ENCODE measurements at regions not wholly inside any gene's neighbourhood (a gene's known extent, or its start where the extent isn't known, plus 50 kb on each side); places are given as distances from the start of the nearest gene placed in this dataset.

GRCh38 chr12:42953021-42953420 is 363.5 kb upstream of the PRICKLE1 start:
- no peak for TF ChIP-seq ZNF341 (tag by site-specific recombination; IDR thresholded peaks at IDR 0.05; ENCODE audit: low read depth)
- no peak for TF ChIP-seq ZNF610 (tag by site-specific recombination; IDR thresholded peaks at IDR 0.05; ENCODE audit: borderline replicate concordance)
- no peak for TF ChIP-seq PRDM10 (tag by site-specific recombination; IDR thresholded peaks at IDR 0.05)
- TF ChIP-seq REPIN1 (tag by site-specific recombination; IDR thresholded peaks at IDR 0.05; ENCODE audit: low read depth): no peak
- ChIA-PET CTCF (interaction anchor here (0.6 to 1.2 kb wide), 2 partner anchors 11 to 197 kb away, joined by 3 to 4 read pairs; no protein-coding TSS in a partner anchor), POLR2A (no interaction called here)
- H3K27ac ChIP-seq (ENCODE audit: extremely low read depth, low read depth, low read length): no peak overlapping the region
- no peaks in the 10 kb centered on the region for H3K9me3 ChIP-seq (ENCODE audit: control insufficient read depth, insufficient read depth, low read depth, low read length)
- H3K4me1 ChIP-seq (ENCODE audit: control insufficient read depth, insufficient read depth, low read length): no peaks in the 10 kb centered on the region
- no peaks in the 10 kb centered on the region for H3K36me3 ChIP-seq (ENCODE audit: control insufficient read depth in 2 of 2, insufficient read depth in 1 of 2, low read length in 2 of 2)
- no peak overlapping the region for H3K4me3 ChIP-seq (ENCODE audit: low read depth, low read length)

- Histone ChIP-seq H3K4me3 (ENCODE audit: low read depth, low read length) (no peak overlapping the region), H3K36me3 (ENCODE audit: control insufficient read depth in 2 of 2, insufficient read depth in 1 of 2, low read length in 2 of 2) (no peaks in the 10 kb centered on the region), H3K4me1 (ENCODE audit: control insufficient read depth, insufficient read depth, low read length) (no peaks in the 10 kb centered on the region), H3K27ac (ENCODE audit: extremely low read depth, low read depth, low read length) (no peak overlapping the region), H3K9me3 (ENCODE audit: control insufficient read depth, insufficient read depth, low read depth, low read length) (no peaks in the 10 kb centered on the region; the same call in 1 of the 2 replicates)
- CTCF ChIA-PET: interaction anchor here (0.5 to 0.7 kb wide), 2 partner anchors 16 to 467 kb away, joined by 3 to 4 read pairs; no protein-coding TSS in a partner anchor
- no peak for TF ChIP-seq ZNF48 (tag by site-specific recombination; IDR thresholded peaks at IDR 0.05)
- TF ChIP-seq ZNF558 (tag by site-specific recombination; IDR thresholded peaks at IDR 0.05): no peak
- POLR2A ChIA-PET: no interaction called here
Observed at GRCh38 chr12:42946871-42947381, 357.4 kb upstream of the PRICKLE1 start.

GRCh38 chr12:42945927-42946326 is 356.4 kb upstream of the PRICKLE1 start:
- Histone ChIP-seq H3K9me3 (ENCODE audit: control insufficient read depth, insufficient read depth, low read depth, low read length) (no peaks in the 10 kb centered on the region; the same call in 1 of the 2 replicates), H3K36me3 (ENCODE audit: control insufficient read depth in 2 of 2, insufficient read depth in 1 of 2, low read length in 2 of 2) (no peaks in the 10 kb centered on the region), H3K4me3 (ENCODE audit: low read depth, low read length) (no peak overlapping the region), H3K4me1 (ENCODE audit: control insufficient read depth, insufficient read depth, low read length) (no peaks in the 10 kb centered on the region), H3K27ac (ENCODE audit: extremely low read depth, low read depth, low read length) (no peak overlapping the region)
- ChIA-PET CTCF (no interaction called here), POLR2A (no interaction called here)
- no peak for TF ChIP-seq HOXA7 (CRISPR knock-in tag; IDR thresholded peaks at IDR 0.05; ENCODE audit: borderline replicate concordance)
- no peak for TF ChIP-seq GLI2 (tag by site-specific recombination; IDR thresholded peaks at IDR 0.05; ENCODE audit: borderline replicate concordance, low read depth)
- no peak for TF ChIP-seq ZSCAN23 (tag by site-specific recombination; IDR thresholded peaks at IDR 0.05)
- no peak for TF ChIP-seq ZNF747 (tag by site-specific recombination; IDR thresholded peaks at IDR 0.05)
- TF ChIP-seq ZNF398 (tag by site-specific recombination; IDR thresholded peaks at IDR 0.05): no peak
- no peak for TF ChIP-seq PRDM10 (tag by site-specific recombination; IDR thresholded peaks at IDR 0.05)
- no peak for TF ChIP-seq ZSCAN5A (tag by site-specific recombination; IDR thresholded peaks at IDR 0.05)
- TF ChIP-seq GLI4 (tag by site-specific recombination; IDR thresholded peaks at IDR 0.05): no peak
- no peak for TF ChIP-seq KLF7 (tag by site-specific recombination; IDR thresholded peaks at IDR 0.05; ENCODE audit: borderline replicate concordance)
- no peak for TF ChIP-seq ZSCAN30 (tag by site-specific recombination; IDR thresholded peaks at IDR 0.05)
- TF ChIP-seq ZNF132 (tag by site-specific recombination; IDR thresholded peaks at IDR 0.05; ENCODE audit: borderline replicate concordance): no peak
- TF ChIP-seq ZNF549 (tag by site-specific recombination; IDR thresholded peaks at IDR 0.05): no peak
- no peak for TF ChIP-seq ZNF350 (tag by site-specific recombination; IDR thresholded peaks at IDR 0.05)
- no peak for TF ChIP-seq ZNF585B (tag by site-specific recombination; IDR thresholded peaks at IDR 0.05)
